ENCODE measurements at regions not wholly inside any gene's neighbourhood (a gene's known extent, or its start where the extent isn't known, plus 50 kb on each side); places are given as distances from the start of the nearest gene placed in this dataset.

GRCh38 chr6:122052346-122052900 lies 347.0 kb upstream of the HSF2 start:
- no peak for TF ChIP-seq REST (IDR thresholded peaks at IDR 0.05; ENCODE audit: insufficient read depth in 1 of 2, low read depth in 2 of 2, low read length in 2 of 2)
- TF ChIP-seq POLR2AphosphoS5 (IDR thresholded peaks at IDR 0.05; ENCODE audit: low read depth, low read length), result no peak
- no peak for TF ChIP-seq TAF1 (IDR thresholded peaks at IDR 0.05; ENCODE audit: borderline replicate concordance, insufficient read depth, low read length)
- TF ChIP-seq SIN3A (IDR thresholded peaks at IDR 0.05; ENCODE audit: borderline replicate concordance, insufficient read depth, low read length), result no peak

All from PFSK-1 (cell line).